ENCODE measurements at regions not wholly inside any gene's neighbourhood (a gene's known extent, or its start where the extent isn't known, plus 50 kb on each side); places are given as distances from the start of the nearest gene placed in this dataset.
A peak's percentile ranks its signal among the peaks of the same experiment; 100 is the strongest.

DNA sequence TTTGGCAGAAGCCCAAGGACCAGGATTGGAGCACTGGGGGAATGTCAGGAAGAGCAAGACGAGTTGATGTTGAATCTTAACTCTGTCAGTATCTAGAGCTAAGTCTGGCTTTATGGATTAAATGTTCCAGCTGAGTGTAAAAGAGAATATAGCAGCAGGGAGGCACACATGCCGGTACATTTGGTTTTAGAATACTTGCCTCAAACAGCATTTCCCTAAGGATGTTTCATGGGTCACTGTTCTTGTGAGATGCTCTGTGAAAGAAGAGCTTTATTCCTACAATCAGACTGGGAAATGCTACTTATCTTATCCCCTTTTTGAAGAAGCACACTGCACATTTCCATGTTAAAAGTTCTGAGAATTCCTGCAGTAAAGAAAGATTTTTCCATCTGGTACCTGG lies 440.3 kb upstream of the B3GALT2 start:
- H3K9me3 Mint-ChIP-seq, result no peaks in the 10 kb centered on the region
- H4K20me1 ChIP-seq (ENCODE audit: low read depth), result peaks cover 6% of the 10 kb centered on the region
- no peak overlapping the region for H2AFZ ChIP-seq (replicated peaks)

DNA sequence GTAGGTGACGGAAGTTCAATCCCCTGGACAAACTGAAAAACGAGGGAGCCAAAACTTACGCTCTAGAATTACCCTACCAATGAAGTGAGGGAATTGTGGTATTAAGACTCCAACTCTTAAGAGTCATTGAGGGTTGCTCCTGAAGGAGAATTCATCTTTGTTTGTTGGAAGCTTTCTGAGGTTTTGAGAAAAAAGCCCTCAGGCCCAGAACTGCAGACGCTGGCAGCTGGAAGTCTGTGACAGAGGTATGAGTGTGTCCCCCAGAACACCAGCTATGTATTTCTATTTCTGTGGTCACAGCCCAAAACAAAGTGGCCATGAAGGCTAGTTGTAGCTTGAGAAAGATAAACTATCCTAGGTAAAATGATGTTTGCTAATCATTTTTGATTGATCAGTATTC lies 438.8 kb upstream of the B3GALT2 start:
- H3K36me3 ChIP-seq, result no peaks in the 10 kb centered on the region
- Mint-ChIP-seq H3K4me1 (peaks cover 31% of the 10 kb centered on the region), H3K27ac (no peak overlapping the region), H3K9me3 (no peaks in the 10 kb centered on the region), H3K4me3 (no peak overlapping the region), H3K36me3 (no peaks in the 10 kb centered on the region), H3K27me3 (ENCODE audit: insufficient read depth, low read depth) (peaks cover under 1% of the 10 kb centered on the region)
- H3K4me2 ChIP-seq, result no peak overlapping the region
- peaks cover 26% of the 10 kb centered on the region for H3K4me1 ChIP-seq
- no peak overlapping the region for H3K9ac ChIP-seq
- H3K9me3 ChIP-seq (ENCODE audit: low read depth), result no peaks in the 10 kb centered on the region
- H4K20me1 ChIP-seq (ENCODE audit: low read depth), result peaks cover 6% of the 10 kb centered on the region
- no peak overlapping the region for H3K27ac ChIP-seq
- no peak for DNase-seq (ENCODE audit: low spot score)
- H3K4me3 ChIP-seq, result no peak overlapping the region
- H3F3A ChIP-seq (ENCODE audit: low read depth), result peaks cover 18% of the 10 kb centered on the region
- no peaks in the 10 kb centered on the region for H3K27me3 ChIP-seq
- H2AFZ ChIP-seq (replicated peaks), result no peak overlapping the region
- H3K79me2 ChIP-seq (ENCODE audit: low read depth), result no peaks in the 10 kb centered on the region
- no peak for TF ChIP-seq EZH2 (IDR thresholded peaks at IDR 0.05)
- TF ChIP-seq, protein P1, sequence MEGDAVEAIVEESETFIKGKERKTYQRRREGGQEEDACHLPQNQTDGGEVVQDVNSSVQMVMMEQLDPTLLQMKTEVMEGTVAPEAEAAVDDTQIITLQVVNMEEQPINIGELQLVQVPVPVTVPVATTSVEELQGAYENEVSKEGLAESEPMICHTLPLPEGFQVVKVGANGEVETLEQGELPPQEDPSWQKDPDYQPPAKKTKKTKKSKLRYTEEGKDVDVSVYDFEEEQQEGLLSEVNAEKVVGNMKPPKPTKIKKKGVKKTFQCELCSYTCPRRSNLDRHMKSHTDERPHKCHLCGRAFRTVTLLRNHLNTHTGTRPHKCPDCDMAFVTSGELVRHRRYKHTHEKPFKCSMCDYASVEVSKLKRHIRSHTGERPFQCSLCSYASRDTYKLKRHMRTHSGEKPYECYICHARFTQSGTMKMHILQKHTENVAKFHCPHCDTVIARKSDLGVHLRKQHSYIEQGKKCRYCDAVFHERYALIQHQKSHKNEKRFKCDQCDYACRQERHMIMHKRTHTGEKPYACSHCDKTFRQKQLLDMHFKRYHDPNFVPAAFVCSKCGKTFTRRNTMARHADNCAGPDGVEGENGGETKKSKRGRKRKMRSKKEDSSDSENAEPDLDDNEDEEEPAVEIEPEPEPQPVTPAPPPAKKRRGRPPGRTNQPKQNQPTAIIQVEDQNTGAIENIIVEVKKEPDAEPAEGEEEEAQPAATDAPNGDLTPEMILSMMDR (IDR thresholded peaks at IDR 0.05), result no peak
- no peak for TF ChIP-seq EZH2phosphoT487 (IDR thresholded peaks at IDR 0.05)

More for the DNA sequence above, 440.3 kb upstream of the B3GALT2 start:
- peak overlapping the region; percentile 76 for H3K27ac ChIP-seq
- DNase-seq (ENCODE audit: low spot score), result peak; percentile 69
- peak overlapping the region; percentile 55 for H3K4me2 ChIP-seq
- Mint-ChIP-seq H3K4me3 (no peak overlapping the region), H3K4me1 (peaks cover 32% of the 10 kb centered on the region), H3K27ac (no peak overlapping the region), H3K27me3 (ENCODE audit: insufficient read depth, low read depth) (peaks cover 4% of the 10 kb centered on the region), H3K36me3 (no peaks in the 10 kb centered on the region)
- H3F3A ChIP-seq (ENCODE audit: low read depth), result peaks cover 18% of the 10 kb centered on the region
- no peaks in the 10 kb centered on the region for H3K36me3 ChIP-seq
- H3K9me3 ChIP-seq (ENCODE audit: low read depth), result no peaks in the 10 kb centered on the region
- peaks cover 26% of the 10 kb centered on the region for H3K4me1 ChIP-seq
- H3K4me3 ChIP-seq, result no peak overlapping the region
- no peak overlapping the region for H3K9ac ChIP-seq
- no peaks in the 10 kb centered on the region for H3K79me2 ChIP-seq (ENCODE audit: low read depth)
- no peaks in the 10 kb centered on the region for H3K27me3 ChIP-seq
- TF ChIP-seq, protein P1 (IDR thresholded peaks at IDR 0.05), result no peak
- TF ChIP-seq EZH2phosphoT487 (IDR thresholded peaks at IDR 0.05), result peak; percentile 80

DNA sequence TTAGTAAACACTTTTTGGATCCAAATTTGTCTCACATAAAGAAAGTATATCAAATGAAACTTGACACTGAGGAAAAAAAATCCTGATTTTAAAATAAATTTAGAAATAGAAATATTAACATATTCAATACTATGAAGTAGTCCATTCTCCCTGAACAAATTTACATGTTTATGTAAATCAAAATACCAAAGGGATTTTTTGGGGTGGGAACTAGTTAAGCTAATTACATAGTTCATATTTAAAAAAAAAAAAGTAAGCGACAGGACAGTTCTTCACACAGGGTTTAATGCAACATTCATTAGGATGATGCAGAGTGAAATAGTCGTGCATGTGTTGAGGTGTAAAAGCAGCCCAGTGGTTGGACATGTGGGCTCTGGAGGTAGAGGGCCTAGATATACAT lies 433.5 kb upstream of the B3GALT2 start:
- Histone ChIP-seq H3K4me1 (no peaks in the 10 kb centered on the region), H3K9ac (no peak overlapping the region), H3K4me2 (no peak overlapping the region), H2AFZ (replicated peaks) (no peak overlapping the region), H3K9me3 (ENCODE audit: low read depth) (no peaks in the 10 kb centered on the region), H3K79me2 (ENCODE audit: low read depth) (no peaks in the 10 kb centered on the region), H4K20me1 (ENCODE audit: low read depth) (no peaks in the 10 kb centered on the region), H3K36me3 (no peaks in the 10 kb centered on the region), H3K27me3 (no peaks in the 10 kb centered on the region), H3K4me3 (no peak overlapping the region), H3K27ac (no peak overlapping the region), H3F3A (ENCODE audit: low read depth) (no peaks in the 10 kb centered on the region)
- Mint-ChIP-seq H3K4me1 (peaks cover 1% of the 10 kb centered on the region), H3K27ac (no peak overlapping the region), H3K27me3 (ENCODE audit: insufficient read depth, low read depth) (no peaks in the 10 kb centered on the region), H3K4me3 (no peak overlapping the region), H3K9me3 (peaks cover 9% of the 10 kb centered on the region), H3K36me3 (no peaks in the 10 kb centered on the region)
- no peak for TF ChIP-seq EZH2 (IDR thresholded peaks at IDR 0.05)
- no peak for TF ChIP-seq EZH2phosphoT487 (IDR thresholded peaks at IDR 0.05)
- no peak for DNase-seq (ENCODE audit: low spot score)

DNA sequence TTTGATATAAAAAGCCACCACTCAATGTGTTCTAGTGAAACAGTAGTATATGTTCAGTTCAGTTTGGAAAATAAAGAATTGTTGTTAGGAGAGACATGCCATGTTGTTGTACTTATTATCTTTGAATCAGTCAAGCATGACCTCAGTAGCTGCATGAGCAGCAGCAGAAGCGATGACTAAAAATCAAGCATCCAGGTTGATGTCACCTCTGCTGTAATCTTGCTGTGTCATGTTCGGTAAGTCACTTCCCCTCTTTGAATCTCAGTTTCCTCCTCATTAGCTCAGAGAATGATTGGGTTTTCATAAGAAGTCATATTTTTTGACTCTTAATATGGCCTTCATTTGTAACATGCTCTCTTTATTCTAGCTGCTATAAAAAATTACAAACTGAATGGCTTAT lies 428.4 kb upstream of the B3GALT2 start:
- H3K27me3 Mint-ChIP-seq (ENCODE audit: insufficient read depth, low read depth), result no peaks in the 10 kb centered on the region
- no peaks in the 10 kb centered on the region for H4K20me1 ChIP-seq (ENCODE audit: low read depth)
- H3K27ac ChIP-seq, result no peak overlapping the region
- H3K4me2 ChIP-seq, result no peak overlapping the region
- H3K9me3 Mint-ChIP-seq, result peaks cover 9% of the 10 kb centered on the region
- H3K27me3 ChIP-seq, result no peaks in the 10 kb centered on the region
- H3K4me3 ChIP-seq, result no peak overlapping the region
- no peaks in the 10 kb centered on the region for H3K36me3 ChIP-seq
- H3F3A ChIP-seq (ENCODE audit: low read depth), result no peaks in the 10 kb centered on the region
- H3K4me1 ChIP-seq, result no peaks in the 10 kb centered on the region
- no peaks in the 10 kb centered on the region for H3K79me2 ChIP-seq (ENCODE audit: low read depth)
- TF ChIP-seq EZH2 (IDR thresholded peaks at IDR 0.05), result no peak
- TF ChIP-seq, protein P1 (IDR thresholded peaks at IDR 0.05), result no peak
- TF ChIP-seq EZH2phosphoT487 (IDR thresholded peaks at IDR 0.05), result no peak
- H3K4me1 Mint-ChIP-seq, result peaks cover 4% of the 10 kb centered on the region
- no peak overlapping the region for H3K9ac ChIP-seq
- DNase-seq (ENCODE audit: low spot score), result no peak
- no peak overlapping the region for H3K4me3 Mint-ChIP-seq
- no peaks in the 10 kb centered on the region for H3K9me3 ChIP-seq (ENCODE audit: low read depth)
- no peaks in the 10 kb centered on the region for H3K36me3 Mint-ChIP-seq
- H2AFZ ChIP-seq (replicated peaks), result no peak overlapping the region
- H3K27ac Mint-ChIP-seq, result no peak overlapping the region

All from neural progenitor cell (in vitro differentiated cells).